Fibroblast of lung (primary cell): ENCODE measurements at regions not wholly inside any gene's neighbourhood (a gene's known extent, or its start where the extent isn't known, plus 50 kb on each side); places are given as distances from the start of the nearest gene placed in this dataset.

Experiments
- EZH2 ChIP-seq: IDR thresholded peaks from 2 replicates; pipeline ENCODE4 v1.5.1; 2012; ENCODE audit warnings: low read length, control low read depth, mild to moderate bottlenecking; ENCODE audit errors: missing control alignments
- TF ChIP-seq, protein P1 (sequence below), 2 donors: IDR thresholded peaks in 1 of 2; conservative IDR thresholded peaks in 1 of 2; 1 replicate in 1 of 2; 2 replicates in 1 of 2; pipeline ENCODE4 v1.5.1; 2011 to 2012; ENCODE audit warnings: low read length in 2 of 2, control low read depth in 1 of 2, inconsistent platforms in 1 of 2, low read depth in 1 of 2, mild to moderate bottlenecking in 1 of 2

- TF ChIP-seq, protein P1, sequence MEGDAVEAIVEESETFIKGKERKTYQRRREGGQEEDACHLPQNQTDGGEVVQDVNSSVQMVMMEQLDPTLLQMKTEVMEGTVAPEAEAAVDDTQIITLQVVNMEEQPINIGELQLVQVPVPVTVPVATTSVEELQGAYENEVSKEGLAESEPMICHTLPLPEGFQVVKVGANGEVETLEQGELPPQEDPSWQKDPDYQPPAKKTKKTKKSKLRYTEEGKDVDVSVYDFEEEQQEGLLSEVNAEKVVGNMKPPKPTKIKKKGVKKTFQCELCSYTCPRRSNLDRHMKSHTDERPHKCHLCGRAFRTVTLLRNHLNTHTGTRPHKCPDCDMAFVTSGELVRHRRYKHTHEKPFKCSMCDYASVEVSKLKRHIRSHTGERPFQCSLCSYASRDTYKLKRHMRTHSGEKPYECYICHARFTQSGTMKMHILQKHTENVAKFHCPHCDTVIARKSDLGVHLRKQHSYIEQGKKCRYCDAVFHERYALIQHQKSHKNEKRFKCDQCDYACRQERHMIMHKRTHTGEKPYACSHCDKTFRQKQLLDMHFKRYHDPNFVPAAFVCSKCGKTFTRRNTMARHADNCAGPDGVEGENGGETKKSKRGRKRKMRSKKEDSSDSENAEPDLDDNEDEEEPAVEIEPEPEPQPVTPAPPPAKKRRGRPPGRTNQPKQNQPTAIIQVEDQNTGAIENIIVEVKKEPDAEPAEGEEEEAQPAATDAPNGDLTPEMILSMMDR (conservative IDR thresholded peaks at IDR 0.05 in 1 of 2, IDR thresholded peaks at IDR 0.05 in 1 of 2; ENCODE audit: low read depth in 1 of 2, low read length in 2 of 2), result no peak
- TF ChIP-seq EZH2, result no peak
Measured at GRCh38 chr12:127480775-127481314, 786.1 kb upstream of the TMEM132C start.
